Right lobe of liver (tissue), 6 donors: ENCODE measurements at regions not wholly inside any gene's neighbourhood (a gene's known extent, or its start where the extent isn't known, plus 50 kb on each side); places are given as distances from the start of the nearest gene placed in this dataset.

Source experiments
- ATAC-seq, 4 donors: fragments of 200-7000 bp; cut with Tn5 transposase; one replicate each; pipeline ENCODE4 v1.9.1; 2020; ENCODE audit warnings: mild to moderate bottlenecking in 4 of 4, moderate library complexity in 4 of 4
- DNase-seq, 3 donors: peaks; one replicate each; pipeline ENCODE4 v3.0.0-alpha.2; 2020
- H3K27ac ChIP-seq, 3 donors: fragments of 200-600 bp; one replicate each; pipeline ENCODE4 v1.8.0; 2022
- H3K27me3 ChIP-seq, 2 donors: fragments of 200-600 bp; one replicate each; pipeline ENCODE4 v1.8.0; 2022
- H3K36me3 ChIP-seq, 4 donors: fragments of 200-600 bp; sonication (generic) in 1 of 4; one replicate each; pipeline versions ENCODE4 v1.5.1 to v1.8.0; 2017 to 2022; ENCODE audit warnings: control low read depth in 1 of 4
- H3K4me1 ChIP-seq, 4 donors: fragments of 200-600 bp; sonication (generic) in 1 of 4; one replicate each; pipeline versions ENCODE4 v1.5.1 to v1.8.0; 2017 to 2022; ENCODE audit warnings: control low read depth in 1 of 4
- H3K4me3 ChIP-seq, 3 donors: fragments of 200-600 bp; one replicate each; pipeline ENCODE4 v1.8.0; 2022
- H3K9me3 ChIP-seq, 4 donors: fragments of 200-600 bp; sonication (generic) in 1 of 4; one replicate each; pipeline versions ENCODE4 v1.5.1 to v1.8.0; 2017 to 2022; ENCODE audit warnings: control low read depth in 1 of 4
- CTCF ChIP-seq, 4 donors: fragments of 200-600 bp in 3 of 4; fragments of 450-650 bp in 1 of 4; IDR thresholded peaks; one replicate each; pipeline versions ENCODE4 v1.5.1 to v1.8.0; 2016 to 2022; ENCODE audit warnings: antibody characterized with exemption in 4 of 4, mild to moderate bottlenecking in 2 of 4
- POLR2A ChIP-seq: fragments of 450-650 bp; IDR thresholded peaks from one replicate; pipeline ENCODE4 v1.6.1; 2017; ENCODE audit warnings: antibody characterized with exemption, mild to moderate bottlenecking
- WGBS: methylation state at CpG from one replicate; pipeline ENCODE4 v1.1.6; 2018; ENCODE audit warnings: low coverage, low lambda C conversion rate; ENCODE audit not compliant: insufficient coverage; ENCODE audit errors: missing lambda C conversion rate; 5-methylcytosine and 5-hydroxymethylcytosine counted together
- intact Hi-C, 2 donors: fragments of 100-400 bp; cut with DNase I; formaldehyde crosslinking; loops; one replicate each; pipeline versions ENCODE4 v1.11.2 to v1.14.1; 2022
- donor health status: DM: no; HTN: yes; CAD: no.
- donor health status: DM: no; HTN: no; CAD: no.
- donor health status: DM: no; HTN: no; CAD: no.
- donor health status: DM: no; HTN: yes; CAD: no.
- donor health status: DM: no; HTN: yes; CAD: no.

- DNase-seq: no peak
- WGBS: 80% methylated on average over 1 of the region's 4 CpGs
- Histone ChIP-seq H3K9me3 (no peaks in the 10 kb centered on the region), H3K4me1 (no peaks in the 10 kb centered on the region), H3K36me3 (no peaks in the 10 kb centered on the region), H3K27me3 (no peaks in the 10 kb centered on the region), H3K27ac (no peak overlapping the region), H3K4me3 (no peak overlapping the region)
- intact Hi-C loops: no loop called here
- TF ChIP-seq CTCF (IDR thresholded peaks at IDR 0.05): no peak
- TF ChIP-seq POLR2A: no peak
- ATAC-seq: no peak
These were observed 57.2 kb upstream of the CAPRIN2 start for GRCh38 chr12:30811966-30812365.

GRCh38 chr12:30810918-30811317, 56.2 kb upstream of the CAPRIN2 start:
- 86% methylated on average over 2 of the region's 2 CpGs for WGBS
- Histone ChIP-seq H3K27ac (no peak overlapping the region), H3K4me1 (no peaks in the 10 kb centered on the region)

GRCh38 chr12:30807695-30808034, 52.9 kb upstream of the CAPRIN2 start:
- 40% methylated on average over 1 of the region's 1 CpG for WGBS
- DNase-seq (no peak), ATAC-seq (no peak)
- Histone ChIP-seq H3K27ac (no peak overlapping the region), H3K27me3 (no peaks in the 10 kb centered on the region), H3K4me1 (no peaks in the 10 kb centered on the region), H3K4me3 (no peak overlapping the region), H3K36me3 (no peaks in the 10 kb centered on the region), H3K9me3 (no peaks in the 10 kb centered on the region)
- intact Hi-C loops: loop anchor here in 1 of 2 donors (10.0 kb wide), 1 partner anchor 1283 kb away; no protein-coding TSS in a partner anchor
- TF ChIP-seq POLR2A (no peak), CTCF (IDR thresholded peaks at IDR 0.05) (no peak)

More at GRCh38 chr12:30810918-30811317, 56.2 kb upstream of the CAPRIN2 start:
- H3K36me3 ChIP-seq: no peaks in the 10 kb centered on the region
- ATAC-seq (no peak), DNase-seq (no peak)
- no peak for TF ChIP-seq CTCF (IDR thresholded peaks at IDR 0.05)
- no peak for TF ChIP-seq POLR2A
- no peaks in the 10 kb centered on the region for H3K27me3 ChIP-seq
- intact Hi-C loops: no loop called here
- H3K4me3 ChIP-seq: no peak overlapping the region
- no peaks in the 10 kb centered on the region for H3K9me3 ChIP-seq

- H3K36me3 ChIP-seq: no peaks in the 10 kb centered on the region
- no peak overlapping the region for H3K27ac ChIP-seq
- WGBS: 42% methylated on average over 5 of the region's 7 CpGs
- no peaks in the 10 kb centered on the region for H3K4me1 ChIP-seq
- intact Hi-C loops: loop anchor here in 1 of 2 donors (10.0 kb wide), 1 partner anchor 1282 kb away; no protein-coding TSS in a partner anchor
- no peaks in the 10 kb centered on the region for H3K9me3 ChIP-seq
- H3K4me3 ChIP-seq: no peak overlapping the region
- DNase-seq: peak in 1 of 3 donors; percentile 67
- peak; percentile 96 to 99 (median 98) for ATAC-seq
- peak; percentile 64 to 87 (median 80) for TF ChIP-seq CTCF (IDR thresholded peaks at IDR 0.05)
- TF ChIP-seq POLR2A: no peak
- no peaks in the 10 kb centered on the region for H3K27me3 ChIP-seq
These were observed 52.4 kb upstream of the CAPRIN2 start for GRCh38 chr12:30806989-30807694.
